ENCODE measurements at regions not wholly inside any gene's neighbourhood (a gene's known extent, or its start where the extent isn't known, plus 50 kb on each side); places are given as distances from the start of the nearest gene placed in this dataset.

DNA sequence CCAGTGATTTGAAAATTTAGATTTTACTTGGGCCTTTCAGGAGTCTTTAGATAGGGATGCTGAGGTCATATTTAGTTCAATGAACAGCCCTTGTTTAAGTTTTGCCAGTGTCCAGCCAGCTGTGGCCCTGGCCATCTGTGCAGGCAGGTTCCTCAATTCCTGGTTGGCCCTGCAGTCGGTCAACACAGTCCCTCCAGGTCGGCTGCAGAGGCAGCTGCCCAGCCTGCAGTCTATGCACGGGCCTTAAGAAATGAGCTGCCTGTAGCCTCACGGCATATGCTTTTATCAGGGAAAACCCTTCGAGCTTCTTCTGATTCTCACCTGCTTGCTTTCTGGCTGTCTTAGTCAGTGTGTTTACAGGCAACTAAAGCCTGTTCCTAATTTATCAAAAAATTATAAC, 199.2 kb upstream of the TPM1 start:
- no peak for DNase-seq (ENCODE audit: low read depth)
- TF ChIP-seq, protein P1, sequence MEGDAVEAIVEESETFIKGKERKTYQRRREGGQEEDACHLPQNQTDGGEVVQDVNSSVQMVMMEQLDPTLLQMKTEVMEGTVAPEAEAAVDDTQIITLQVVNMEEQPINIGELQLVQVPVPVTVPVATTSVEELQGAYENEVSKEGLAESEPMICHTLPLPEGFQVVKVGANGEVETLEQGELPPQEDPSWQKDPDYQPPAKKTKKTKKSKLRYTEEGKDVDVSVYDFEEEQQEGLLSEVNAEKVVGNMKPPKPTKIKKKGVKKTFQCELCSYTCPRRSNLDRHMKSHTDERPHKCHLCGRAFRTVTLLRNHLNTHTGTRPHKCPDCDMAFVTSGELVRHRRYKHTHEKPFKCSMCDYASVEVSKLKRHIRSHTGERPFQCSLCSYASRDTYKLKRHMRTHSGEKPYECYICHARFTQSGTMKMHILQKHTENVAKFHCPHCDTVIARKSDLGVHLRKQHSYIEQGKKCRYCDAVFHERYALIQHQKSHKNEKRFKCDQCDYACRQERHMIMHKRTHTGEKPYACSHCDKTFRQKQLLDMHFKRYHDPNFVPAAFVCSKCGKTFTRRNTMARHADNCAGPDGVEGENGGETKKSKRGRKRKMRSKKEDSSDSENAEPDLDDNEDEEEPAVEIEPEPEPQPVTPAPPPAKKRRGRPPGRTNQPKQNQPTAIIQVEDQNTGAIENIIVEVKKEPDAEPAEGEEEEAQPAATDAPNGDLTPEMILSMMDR (IDR thresholded peaks at IDR 0.05; ENCODE audit: insufficient read depth, low read depth, low read length, missing control alignments), result no peak
- no peak overlapping the region for H3K4me3 ChIP-seq (ENCODE audit: low read depth, low read length)

DNA sequence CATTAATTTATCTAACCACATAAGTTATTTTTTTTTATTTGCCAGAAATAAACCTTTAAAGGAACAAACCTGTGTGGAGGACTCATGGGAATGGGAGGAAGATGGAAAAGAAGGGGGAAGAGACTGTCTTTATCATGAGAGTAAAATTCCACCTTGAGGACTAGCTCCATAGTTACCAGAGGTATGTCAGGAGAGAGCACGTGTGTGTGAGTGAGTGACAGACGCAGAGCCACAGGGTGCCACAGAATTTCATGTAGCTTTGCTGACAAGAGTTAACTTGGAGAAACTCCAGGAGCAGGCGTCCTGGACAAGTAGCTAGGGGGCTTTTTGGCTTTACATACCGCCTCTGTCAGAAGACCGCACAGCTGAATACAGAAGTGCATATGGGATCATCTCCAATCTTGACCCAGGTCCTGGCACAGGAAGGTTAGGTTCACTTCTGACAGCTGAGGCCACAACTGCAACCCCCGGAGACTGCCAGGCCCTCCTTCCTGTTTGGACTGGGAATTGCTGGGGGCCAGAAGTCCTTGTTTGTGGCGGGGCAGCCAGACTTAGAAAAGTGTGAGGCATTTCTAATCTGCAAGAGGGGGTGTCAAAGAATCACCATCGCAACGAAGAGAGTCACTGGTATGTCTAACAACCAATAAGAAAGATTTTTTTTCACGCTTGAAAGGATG, 197.8 kb upstream of the TPM1 start:
- no peak for DNase-seq (ENCODE audit: low read depth)
- H3K4me3 ChIP-seq (ENCODE audit: low read depth, low read length), result no peak overlapping the region
- TF ChIP-seq, protein P1 (IDR thresholded peaks at IDR 0.05; ENCODE audit: insufficient read depth, low read depth, low read length, missing control alignments), result no peak

DNA sequence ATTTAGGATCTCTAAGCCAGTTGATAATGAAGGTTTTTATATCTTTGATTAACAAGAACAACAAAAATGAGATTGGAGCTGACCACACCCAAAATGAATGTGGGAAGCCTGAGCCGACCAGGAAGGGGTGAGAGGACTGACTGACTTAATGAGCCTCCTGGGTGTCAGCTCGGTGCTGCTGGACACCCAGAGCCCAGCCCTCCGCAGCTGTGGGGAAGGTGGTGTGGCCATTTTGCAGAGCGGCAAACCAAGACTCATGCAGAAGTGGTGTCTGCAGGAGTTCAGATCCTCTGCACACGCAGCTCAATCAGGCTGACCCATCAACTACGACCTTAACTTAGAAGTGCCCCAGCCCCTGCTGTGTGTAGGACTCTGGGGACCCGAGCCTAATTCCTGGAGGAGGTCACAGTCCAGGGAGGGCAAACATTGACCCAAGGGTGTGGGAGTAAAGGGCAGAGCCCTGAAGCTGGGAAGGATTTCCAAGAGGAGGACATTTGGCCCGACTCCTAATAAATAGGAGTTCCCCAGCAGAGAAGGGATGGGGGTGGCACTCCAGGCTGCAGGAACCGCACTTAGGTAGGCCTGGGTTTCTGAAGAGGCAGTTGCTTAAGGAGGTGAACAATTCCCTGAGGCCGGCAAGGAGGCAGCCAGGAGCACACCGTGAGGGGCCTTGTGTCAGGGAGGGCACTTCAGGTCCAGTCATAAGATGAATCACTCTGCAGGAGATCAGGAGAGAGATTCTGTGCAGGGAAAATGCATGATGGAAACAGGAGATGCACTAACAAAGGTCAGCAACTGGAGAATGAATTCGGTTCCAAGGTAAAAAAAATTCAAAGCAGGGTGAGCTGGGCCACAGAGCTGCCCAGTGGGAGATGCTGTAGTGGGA, 197.1 kb upstream of the TPM1 start:
- DNase-seq (ENCODE audit: low read depth), result no peak
- TF ChIP-seq, protein P1 (IDR thresholded peaks at IDR 0.05; ENCODE audit: insufficient read depth, low read depth, low read length, missing control alignments), result no peak
- no peak overlapping the region for H3K4me3 ChIP-seq (ENCODE audit: low read depth, low read length)

DNA sequence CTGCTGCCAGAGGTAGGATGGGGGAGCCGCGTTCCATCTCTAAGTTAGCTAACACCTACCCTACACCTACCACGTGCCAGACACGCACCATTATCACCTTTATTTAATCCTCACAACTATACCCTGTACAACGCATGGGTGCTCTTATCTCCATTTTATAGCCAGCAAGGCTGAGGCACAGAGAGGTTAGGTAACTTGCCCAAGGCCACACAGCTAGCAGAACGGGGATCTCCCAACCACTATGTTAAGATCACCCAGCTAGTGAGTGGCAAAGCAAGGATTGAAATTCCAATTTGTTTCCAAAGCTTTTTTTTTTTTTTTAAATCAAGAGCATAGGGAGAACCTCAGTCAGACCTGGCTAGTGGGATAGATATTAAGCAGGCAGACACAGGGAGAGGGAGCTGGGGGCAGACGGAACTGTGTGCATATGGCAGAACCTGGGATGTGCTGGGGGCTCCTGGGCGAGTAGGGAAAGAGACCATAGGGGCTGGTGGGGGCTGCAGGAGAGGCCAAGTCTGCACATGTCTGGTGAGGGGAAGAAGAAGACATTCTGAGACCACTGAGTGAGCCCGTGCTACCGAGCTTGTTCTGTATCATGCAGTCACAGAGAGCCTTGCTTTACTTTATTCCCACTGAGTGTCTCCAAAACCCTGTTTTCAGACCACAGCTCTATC, 196.3 kb upstream of the TPM1 start:
- H3K4me3 ChIP-seq (ENCODE audit: low read depth, low read length), result no peak overlapping the region
- DNase-seq (ENCODE audit: low read depth), result no peak
- TF ChIP-seq, protein P1 (IDR thresholded peaks at IDR 0.05; ENCODE audit: insufficient read depth, low read depth, low read length, missing control alignments), result no peak

DNA sequence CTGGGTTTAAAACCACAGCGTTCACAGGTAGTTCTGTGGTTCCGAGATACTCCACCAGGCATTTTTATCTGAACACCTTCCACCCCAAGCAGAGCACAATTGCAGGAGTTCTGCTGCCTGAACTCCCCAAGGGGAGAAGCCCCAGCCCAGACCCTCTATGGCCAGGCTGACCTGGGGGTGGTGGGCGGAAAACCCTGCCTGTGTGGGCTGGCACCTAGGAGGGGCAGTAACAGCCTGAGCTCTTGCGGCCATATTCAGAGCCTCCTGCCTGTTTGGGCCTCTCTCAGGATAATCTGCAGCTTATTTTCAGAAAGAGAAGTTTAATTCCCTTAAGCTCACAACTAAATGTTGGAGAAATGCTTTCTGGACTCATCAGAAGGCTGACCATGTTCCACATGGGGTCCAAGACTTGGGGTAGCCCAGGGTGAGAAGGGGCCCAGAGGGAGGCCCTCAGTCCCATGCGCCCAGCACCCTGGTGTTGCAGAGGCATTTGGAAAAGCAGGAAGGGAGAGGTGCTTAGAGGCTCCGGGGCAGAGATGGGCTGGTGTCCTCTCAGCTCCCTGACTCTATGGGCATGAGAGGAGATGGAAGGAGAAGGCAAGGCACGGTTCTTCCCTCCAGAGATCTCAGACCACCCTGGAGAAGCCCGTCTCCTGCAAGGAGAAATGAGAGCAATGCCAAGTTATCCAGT, 195.6 kb upstream of the TPM1 start:
- H3K4me3 ChIP-seq (ENCODE audit: low read depth, low read length), result no peak overlapping the region
- DNase-seq (ENCODE audit: low read depth), result no peak
- TF ChIP-seq, protein P1 (IDR thresholded peaks at IDR 0.05; ENCODE audit: insufficient read depth, low read depth, low read length, missing control alignments), result no peak

DNA sequence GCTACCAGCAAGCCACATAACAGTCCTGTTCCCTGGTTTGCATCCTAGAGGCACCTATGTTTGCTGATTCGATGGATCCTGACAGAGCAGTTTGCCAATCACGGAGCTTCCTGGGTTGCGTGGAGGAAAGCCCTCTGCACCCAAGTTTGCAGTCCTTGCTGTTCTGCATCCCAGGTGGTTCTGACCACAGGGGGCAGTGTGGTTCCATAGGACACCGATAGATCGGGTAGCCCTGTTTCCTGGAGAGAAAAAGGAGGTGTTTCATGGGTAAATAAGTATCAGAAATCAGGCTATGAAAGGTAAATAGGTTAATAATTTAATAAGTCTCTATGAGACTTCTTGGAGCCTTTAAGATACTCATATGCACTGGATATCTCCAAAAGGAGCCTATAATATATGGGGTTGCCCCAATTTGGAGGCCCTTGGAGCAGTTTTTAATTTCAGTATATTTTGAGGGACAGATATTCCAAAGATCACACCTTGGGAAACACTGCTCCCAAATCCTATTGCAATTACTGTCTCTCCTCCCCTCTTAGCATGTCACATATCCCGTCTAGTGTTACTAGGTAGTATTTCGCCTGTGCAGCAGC, 194.6 kb upstream of the TPM1 start:
- TF ChIP-seq, protein P1 (IDR thresholded peaks at IDR 0.05; ENCODE audit: insufficient read depth, low read depth, low read length, missing control alignments), result peak; percentile 51
- DNase-seq (ENCODE audit: low read depth), result peak; percentile 40
- no peak overlapping the region for H3K4me3 ChIP-seq (ENCODE audit: low read depth, low read length)
